Renal cortical epithelial cell (primary cell): ENCODE measurements at regions not wholly inside any gene's neighbourhood (a gene's known extent, or its start where the extent isn't known, plus 50 kb on each side); places are given as distances from the start of the nearest gene placed in this dataset.

Experiments
- DNase-seq: peaks from one replicate; pipeline ENCODE4 v3.0.0-alpha.2; 2011; ENCODE audit warnings: low read depth

DNA sequence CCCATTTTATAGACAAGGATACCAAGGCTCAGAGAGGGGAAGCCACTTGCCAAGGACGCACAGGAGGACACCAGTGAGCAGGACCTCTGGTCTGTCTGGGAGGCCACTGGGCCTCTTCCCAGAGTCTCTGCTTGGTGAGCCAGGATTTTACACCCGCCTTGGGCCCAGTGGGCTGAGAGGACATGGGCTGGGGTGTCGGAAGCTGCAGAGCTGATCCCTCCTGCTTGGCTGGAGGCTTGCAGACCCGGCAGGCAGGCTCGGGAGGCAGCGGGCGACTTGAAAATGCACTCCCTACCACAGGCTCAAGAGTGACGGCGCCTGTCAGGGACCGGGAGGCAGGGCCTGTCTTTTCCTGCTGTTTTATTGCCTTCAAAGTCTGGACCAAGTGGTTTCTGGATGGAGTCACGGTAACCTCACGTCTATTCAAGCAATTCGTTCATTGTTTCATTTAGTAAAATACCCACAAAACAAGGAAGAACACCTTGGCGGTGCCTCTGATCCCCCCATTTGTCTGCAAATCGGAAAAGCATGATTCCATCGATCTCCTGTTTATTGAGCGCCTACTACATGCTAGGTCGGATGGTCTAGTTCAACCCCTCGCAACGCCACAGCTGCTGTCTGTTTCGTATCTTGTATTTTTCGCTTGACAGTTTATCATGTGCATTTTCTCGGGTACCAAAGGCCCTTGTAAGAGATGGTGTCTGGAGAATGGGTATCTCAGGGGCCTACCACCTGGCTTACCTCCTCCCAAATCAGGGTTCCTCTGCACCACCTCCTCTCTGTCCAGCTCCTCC is 108.1 kb upstream of the IER5L start:
- no peak for DNase-seq

DNA sequence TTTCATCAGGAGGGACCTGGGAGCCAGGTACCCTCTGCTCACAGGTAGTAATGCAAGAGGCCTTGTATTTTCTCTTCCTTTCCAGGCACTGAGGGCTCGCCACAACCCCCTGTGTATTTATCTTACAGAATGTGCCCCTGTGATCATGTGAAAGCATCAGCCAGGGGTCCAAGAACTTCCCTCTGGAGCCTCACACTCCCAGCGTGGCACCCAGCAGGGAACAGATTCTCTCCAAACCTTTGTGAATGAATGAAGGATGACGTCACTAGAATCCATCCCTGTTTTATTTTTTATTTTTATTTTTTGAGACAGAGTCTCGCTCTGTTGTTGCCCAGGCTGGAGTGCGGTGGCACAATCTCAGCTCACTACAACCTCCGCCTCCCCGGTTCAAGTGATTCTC is 107.3 kb upstream of the IER5L start:
- no peak for DNase-seq

DNA sequence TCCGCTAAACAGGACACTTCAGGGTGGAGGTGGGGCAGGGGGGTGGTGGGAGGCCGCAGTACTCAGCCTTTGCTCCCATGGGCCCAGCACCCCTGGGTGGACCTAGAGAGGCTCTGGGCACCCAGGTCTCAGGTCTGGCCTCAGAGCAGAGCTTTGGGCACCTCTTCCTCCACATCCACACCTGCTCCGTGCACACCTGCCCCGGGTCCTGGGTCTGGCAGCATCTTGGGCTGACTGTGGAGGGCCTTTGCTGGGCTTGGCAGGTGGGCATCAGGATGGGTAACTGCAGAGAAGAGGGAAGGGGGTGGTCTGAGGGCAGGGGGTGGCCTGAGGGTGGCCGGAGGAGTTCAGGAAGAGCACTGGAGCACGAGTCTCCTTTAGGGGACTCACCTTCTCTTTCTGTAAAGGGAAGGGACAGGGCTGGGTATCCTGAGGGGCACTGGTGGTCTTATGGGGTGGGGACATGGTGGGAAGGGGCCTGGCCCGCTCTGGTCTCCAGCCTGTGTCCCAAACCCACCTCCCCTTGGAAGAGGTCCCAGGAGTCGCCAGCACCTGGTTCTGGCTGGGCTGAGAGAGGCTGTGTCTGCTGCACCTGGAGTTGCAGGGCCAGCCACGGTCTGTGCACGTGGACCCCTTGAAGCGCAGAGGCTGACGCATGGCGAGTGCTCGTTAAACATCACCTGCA is 106.7 kb upstream of the IER5L start:
- no peak for DNase-seq

DNA sequence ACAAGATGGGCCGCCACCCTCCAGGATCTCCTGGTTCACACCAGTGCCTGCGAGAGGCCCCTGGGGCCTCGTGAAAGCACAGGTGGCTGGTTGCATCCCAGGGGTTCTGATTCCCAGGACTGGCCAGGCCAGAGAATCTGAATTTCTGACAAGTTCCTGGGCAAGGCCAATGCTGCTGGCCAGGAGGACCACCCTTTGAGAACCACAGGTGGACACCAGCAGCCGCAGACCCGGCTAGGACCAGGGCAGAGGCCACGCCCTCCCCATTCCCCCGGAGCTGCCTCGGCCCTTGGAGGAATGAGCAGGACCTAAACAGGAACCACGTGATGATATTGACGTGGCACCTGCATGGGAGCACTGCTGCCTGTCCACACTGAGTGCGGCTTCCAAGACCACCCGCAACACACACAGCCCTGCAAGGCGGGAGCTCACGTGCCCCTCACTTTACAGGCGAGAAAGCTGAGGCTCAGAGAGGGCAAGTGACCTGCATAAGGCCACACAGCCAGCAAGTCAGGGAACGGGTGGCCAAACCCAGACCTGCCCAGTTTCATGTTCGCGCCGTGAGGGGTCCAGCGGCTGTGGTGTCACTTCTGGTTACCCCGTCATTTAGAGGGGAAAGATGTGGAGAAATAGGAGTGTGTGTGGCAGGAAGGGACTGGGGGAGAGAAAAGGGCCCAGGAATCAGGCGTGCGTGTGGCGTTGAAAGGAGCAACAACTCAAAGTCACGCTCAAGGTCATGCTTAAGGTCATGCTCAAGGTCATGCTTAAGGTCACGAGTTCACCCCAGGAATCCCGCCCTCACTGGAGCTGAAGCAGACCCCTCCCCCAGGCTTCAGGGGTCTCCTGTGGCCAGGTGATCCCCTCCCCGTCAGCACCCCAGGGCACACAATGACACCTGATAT is 105.9 kb upstream of the IER5L start:
- DNase-seq: no peak

DNA sequence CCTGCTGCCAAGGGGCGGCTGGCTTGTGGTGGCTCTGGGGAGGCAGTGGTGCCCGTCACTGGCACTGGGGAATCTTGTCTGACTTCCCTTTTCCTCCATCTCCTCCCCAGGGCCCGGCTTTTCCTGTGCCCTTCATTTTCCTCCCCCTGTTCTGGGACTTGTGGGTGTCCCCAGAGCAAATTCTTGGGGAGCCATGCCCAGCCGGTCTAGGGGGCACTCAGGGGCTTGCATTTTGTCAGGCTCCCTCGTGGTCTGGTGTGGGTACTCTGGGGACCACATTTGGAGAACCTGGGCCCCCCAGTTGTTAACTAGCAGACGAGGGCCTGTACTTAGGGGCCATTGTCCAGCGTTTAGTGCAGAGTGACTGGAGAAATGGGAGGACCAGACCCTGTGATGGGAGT is 105.2 kb upstream of the IER5L start:
- DNase-seq: no peak

DNA sequence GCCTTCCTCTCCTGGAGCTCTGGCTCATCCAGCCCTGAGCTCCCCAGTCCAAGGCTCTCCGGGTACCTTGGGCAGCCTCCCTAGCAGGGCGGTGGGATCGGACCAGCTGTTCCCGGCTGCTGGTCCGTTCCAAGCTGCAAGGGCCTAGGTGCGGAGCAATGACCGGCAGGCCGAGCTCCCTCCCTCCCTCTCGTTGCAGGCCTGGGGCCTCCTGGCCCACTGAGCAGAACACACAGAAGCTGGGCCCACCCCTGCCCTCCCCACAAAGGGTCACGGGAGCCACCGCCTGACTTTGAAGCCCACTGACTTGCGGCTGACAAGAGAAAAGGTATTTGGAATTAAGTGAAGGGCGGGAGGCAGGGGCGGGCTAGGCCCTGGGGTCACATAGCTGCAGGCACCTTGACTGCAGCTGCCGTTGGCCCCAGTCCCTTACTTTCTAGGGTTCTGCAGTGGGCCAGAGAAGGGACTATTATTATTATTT is 104.7 kb upstream of the IER5L start:
- DNase-seq: no peak

DNA sequence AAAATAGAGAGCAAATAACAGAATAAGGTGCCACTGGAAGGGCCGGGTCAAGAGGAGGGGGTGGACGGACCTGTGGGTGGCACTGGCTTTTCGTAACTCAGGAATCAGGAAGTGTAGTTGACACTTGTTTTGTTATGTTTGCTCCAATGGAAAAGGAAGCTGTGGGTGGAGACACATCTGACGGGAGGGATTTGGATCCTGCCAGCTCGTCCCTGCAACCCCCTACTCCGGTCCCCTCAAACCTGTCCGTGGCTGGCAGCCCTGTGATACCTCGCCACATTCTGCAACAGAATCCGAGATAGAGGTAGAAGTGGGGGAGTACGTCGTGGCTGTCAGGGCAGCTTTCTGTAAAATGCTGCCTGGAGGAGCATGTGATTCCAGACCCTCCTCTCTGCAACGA is 104.2 kb upstream of the IER5L start:
- DNase-seq: peak; percentile 36

DNA sequence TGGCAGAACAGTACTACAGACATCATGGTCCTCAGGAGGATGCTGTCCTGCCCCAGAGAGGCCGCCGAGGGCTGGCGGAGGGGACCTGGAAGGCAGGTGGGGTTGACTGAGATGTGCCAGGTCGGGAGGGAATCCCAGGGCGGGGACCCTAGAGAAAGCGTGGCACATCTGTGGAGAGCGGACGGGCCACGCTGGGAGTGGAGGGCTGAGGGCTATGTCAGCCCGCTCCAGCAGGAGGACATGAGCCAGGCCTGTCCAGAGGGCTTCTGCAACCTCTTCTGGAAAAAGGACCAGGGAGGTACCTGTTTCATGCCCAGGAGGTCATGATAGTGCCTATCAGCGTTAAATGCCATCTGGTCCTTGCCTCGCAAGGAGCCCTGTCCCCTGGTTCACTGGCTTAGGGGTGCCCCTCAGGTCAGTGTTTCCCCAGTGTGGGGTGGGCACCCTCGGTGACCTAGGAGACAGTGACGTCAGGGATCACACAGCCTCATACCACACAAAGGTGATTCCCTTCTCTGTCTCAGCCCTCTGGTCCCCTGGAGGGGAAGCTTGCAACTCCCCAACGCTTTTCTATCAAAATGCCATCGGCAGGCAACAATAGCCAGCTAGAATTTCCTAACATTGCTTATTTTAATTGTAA is 103.6 kb upstream of the IER5L start:
- DNase-seq: no peak

DNA sequence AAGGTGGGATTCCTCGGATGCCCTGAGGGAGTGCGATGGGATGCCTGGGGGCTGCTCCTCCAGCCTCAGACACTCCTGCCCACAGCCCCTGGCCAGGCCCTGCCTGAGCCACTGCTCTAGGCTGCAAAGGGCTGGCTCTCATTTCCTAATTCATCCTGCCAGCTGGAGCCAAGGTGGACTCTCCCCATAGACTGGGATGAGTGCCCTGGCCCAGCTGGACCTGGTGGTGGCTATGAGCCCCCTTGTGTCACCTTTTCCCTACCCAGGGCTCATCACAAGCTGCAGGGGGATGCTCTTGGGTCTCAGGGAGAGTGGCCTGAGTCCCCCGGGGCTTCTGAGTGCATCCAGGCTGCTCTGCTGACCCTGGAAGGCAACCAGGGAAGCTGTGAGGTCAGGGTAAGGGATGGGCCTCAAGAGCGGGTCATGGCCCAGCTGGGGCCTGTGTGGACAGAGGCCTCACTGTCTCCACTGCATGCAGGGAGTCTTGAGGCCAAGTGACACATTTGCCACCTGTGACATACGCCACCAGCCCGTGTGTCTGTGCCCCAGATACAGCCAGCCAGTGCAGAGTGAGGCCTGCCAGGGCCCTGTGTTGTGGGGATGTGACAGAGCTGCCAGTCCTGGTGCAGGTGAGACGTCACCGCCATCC is 102.7 kb upstream of the IER5L start:
- DNase-seq: no peak

DNA sequence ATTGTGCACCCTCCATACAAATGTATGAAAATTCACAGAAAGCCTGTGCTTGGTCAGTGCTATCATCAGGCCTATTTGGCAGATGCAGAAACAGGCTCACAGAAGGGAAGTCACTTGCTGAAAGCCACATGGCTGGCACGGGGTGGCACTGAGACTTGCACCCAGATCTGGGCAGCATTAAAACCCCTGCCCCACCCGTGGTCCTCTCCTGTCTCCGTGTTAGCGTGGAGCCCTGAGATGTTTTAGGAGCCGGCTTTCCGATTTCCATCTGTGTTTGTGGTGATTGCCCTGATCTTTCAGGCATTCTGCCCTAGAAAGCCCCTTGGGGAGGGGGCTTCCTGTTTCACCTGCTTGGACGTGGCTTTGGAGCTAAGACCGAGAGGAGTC is 102.2 kb upstream of the IER5L start:
- no peak for DNase-seq

DNA sequence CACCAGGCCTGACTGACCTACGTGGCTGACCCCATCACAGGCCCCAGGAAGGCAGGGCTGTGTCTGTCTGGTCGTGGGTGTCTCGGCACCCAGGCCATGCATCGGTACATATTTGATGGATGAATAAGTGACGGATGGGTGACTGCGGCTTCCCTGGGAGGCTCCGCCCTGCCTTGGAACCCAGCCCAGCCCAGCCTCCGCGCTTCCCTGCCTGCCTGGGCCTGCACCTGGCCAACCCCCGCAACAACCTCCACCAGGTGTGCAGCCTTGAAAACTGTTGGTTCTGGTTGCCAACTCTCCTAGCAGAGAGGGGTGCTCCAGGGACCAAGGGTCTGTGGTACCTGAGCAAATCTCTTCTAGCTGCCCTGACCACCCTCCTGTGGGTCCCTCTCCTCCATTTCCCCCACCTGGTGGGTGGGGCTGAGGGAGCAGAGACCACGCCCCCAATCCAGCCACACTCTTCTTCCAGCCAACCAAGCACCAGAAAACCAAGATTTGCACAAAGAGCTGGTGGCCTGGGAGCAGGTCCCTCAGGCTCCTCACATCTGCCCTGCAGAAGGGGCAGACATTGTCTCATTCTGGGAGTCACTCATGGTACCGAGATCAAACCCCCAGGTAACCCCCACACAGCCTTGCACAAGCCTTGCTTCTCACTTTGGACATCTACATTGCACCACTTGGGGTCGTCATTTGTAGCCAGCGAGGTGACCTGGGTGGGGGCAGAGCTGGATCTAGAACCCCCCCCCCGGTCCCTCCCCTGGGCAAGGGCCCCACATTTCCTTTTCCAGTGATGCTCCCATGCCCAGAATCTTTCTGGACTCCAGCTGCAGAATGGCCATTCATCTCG is 100.6 kb upstream of the IER5L start:
- DNase-seq: peak; percentile 58

DNA sequence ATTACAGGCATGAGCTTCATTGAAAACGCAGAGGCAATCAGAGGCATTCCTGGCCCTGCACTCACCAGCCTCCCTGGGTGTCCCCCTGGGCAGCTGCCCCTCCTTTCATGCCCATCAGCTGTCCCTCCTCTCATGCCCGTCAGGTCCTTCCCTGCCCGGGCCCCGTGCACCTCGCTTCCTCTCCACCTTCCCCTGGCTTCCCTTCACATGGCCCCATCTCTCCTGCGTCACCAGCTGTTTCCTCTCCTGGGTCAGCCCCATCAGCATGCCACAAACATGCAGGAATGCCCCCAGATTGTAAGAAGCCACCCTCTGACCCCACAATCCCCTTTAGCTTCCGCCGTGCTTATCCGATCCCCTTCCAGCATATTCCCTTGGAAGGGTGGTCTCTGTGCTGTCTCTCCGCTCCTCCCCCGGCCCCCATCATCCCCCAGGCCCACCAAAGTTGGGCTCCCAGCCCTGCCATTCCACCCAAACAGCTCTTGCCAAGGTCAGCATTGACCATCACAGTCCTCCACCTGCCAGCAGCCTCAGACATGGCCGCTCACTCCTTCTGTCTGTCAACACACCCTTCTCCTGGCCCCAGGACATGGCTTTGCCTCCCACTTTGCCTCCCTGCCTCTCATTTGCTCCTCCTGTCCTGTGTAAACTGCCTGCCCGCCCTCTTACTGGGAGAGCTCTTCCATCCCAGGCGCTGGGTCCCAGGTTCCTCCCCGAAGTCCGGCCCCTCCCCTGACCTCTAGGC is 98.6 kb upstream of the IER5L start:
- no peak for DNase-seq

DNA sequence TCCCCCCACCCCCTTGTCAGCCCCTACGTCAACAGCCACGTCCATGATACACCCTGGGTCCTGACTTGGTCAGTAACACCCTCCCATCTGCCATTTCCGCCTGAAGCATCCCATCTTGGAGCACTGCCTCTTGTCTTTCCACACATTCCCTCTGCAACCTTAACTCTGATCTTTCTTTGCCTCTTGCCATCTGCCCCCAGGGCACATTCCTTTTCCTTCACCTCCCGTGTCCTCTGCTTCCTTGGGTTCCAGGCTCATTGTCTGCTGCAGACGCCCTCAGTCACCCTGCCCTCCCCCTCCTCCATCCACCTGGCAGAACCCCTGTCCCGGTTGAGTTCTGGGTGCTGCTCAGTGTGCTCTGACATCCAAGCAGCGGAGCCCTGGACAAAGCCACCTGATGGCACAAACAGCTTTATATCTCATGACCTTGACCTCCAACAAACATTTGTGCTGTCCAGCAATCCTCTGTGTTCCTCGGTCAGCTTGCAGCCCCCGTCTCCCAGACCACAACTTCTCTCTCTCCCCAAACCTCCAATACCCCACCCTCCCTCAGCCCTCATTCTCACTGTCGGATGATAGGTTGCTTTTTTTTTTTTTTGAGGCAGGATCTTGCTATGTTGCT is 97.7 kb upstream of the IER5L start:
- no peak for DNase-seq

DNA sequence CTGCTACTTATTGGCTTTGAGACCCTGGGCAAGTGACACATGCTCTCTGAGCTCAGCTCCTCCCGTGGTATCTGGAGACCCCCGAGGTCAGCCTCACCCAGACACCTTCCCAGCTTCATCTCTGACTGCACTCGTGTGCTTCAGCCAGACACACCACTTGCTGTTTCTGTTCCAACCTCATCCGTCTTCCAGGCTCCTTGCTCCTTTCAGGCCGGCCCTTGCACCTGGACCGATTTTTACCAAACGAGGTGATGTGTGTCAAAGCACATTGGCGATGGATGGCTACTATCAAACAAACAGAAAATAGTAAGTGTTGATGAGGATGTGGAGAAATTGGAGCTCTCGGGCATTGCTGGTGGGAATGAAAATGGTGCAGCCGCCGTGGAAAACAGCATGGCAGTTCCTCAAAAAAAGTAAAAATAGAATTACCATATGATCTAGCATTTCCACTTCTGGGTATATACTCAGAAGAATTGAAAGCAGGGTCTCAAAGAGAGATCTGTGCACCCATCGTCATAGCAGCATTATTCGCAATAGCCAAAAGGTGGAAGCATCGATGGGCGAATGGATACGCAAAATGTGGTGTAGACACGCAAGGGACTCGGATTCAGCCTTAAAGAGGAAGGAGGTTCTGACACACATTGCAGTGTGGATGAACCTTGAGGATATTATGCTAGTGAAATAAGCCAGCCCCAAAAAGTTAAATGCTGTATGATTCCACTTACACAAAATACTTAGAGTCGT is 96.1 kb upstream of the IER5L start:
- no peak for DNase-seq

DNA sequence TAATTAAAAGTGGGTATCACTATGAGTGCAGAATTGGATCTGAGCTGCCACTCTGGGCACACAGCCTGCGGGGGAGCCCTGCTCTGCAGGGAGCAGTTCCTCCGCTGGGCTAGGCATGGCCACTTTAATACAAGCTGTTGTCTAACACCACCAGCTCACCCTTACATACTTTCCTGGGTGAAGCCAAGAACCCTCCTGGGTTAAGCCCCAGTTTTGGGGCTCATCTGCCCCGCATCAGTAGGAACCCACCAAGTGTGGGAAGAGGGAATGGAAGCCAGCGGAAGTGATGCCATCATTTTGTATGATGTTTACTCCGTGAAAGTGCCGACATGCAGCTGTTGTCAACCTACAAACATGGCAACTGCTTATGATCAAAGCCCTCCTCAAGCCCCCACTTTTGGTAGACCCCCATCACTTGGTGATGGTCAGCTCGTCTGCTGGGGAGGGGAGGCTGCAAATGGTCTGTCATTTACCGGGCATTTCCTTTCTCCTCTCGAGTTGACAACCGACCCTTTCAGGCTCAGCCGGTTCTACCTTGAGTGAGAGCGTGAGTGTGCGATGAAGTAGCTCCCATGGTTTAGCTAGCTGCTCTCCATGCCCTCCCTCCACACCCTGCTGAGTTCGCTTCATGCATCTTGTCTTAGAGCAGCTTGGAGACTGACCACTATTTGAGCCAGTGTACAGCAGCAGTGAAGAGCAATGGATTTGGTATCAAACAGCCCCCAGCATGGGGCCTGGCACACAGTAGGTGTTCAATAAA is 95.3 kb upstream of the IER5L start:
- no peak for DNase-seq

DNA sequence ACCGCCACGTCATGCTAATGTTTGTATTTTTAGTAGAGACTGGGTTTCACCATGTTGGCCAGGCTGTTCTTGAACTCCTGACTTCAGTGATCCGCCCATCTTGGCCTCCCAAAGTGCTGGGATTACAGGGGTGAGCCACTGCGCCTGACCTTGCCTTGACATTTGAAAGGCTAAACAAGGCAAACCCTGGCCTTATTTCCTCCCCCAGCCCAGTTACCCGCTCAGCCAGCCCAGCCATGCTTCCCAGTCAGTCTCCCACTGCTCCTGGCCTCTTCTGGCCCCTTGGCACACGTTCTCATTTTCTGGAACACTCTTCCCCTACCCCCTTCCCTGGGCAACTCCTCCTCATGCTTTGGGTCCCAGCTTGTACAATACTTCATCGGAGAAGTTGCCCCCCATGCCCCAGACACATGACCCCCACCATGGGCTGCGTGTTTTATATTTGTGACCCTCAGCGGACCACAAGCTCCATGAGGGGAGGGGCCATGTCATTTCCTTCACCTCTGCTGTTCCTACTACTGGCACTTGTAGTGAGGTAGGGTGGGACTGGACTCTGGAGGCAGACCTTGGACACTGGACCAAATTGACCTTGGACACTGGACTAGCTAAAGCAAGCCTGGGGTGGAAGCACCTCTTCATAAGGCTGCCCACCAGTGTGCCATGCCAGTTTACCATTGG is 94.4 kb upstream of the IER5L start:
- no peak for DNase-seq

DNA sequence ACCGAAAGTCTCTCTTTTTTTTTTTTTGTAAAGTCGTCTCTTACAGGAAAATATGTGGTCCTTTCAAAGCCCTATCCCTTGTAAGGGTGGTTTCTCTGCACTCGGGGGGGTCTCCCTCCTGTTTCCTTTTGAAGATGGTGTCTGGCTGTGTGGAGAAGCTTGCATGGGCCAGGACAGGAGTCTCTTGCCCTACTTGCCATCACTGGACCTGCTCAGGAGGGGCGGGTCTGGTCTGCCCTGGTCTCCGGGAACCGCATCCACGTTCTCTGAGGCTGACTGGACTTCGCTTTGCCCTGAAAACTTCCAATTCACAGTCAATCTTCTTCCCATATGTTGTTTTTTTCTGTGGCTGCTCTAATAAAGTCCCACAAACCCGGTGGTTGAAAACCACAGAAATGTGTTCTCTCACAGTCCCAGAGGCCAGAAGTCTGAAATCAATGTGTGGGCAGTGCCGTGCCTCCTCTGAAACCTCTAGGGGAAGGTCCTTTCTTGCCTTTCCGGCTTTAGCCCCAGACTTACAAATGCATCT is 92.9 kb upstream of the IER5L start:
- peak; percentile 74 for DNase-seq
